AG08396 (cell line): ENCODE measurements at regions not wholly inside any gene's neighbourhood (a gene's known extent, or its start where the extent isn't known, plus 50 kb on each side); places are given as distances from the start of the nearest gene placed in this dataset.
A peak's percentile ranks its signal among the peaks of the same experiment; 100 is the strongest.
"Not testable (repeated sequence)": the region's sequence is repeated elsewhere in the genome, so short reads cannot be mapped to it uniquely, and the experiment has no call there.

Experiments
- DNase-seq: peaks from one replicate; pipeline ENCODE4 v3.0.0; 2012; ENCODE audit warnings: low spot score, mixed read lengths

- DNase-seq: no peak
These were observed 89.5 kb downstream of the RTP5 start for GRCh38 chr2:241958818-241959545.

- no peak for DNase-seq
These were observed 90.3 kb downstream of the RTP5 start for GRCh38 chr2:241959751-241960269.

GRCh38 chr2:241961454-241961853 lies 91.9 kb downstream of the RTP5 start:
- no peak for DNase-seq

GRCh38 chr2:241964133-241964532 lies 94.6 kb downstream of the RTP5 start:
- DNase-seq: no peak

GRCh38 chr2:241965931-241966412 lies 96.4 kb downstream of the RTP5 start:
- peak; percentile 88 for DNase-seq

- no peak for DNase-seq
These were observed 97.3 kb downstream of the RTP5 start for GRCh38 chr2:241966647-241967466.

GRCh38 chr2:241967467-241968144 lies 98.1 kb downstream of the RTP5 start:
- DNase-seq: no peak

GRCh38 chr2:241968417-241968816 lies 98.9 kb downstream of the RTP5 start:
- DNase-seq: no peak

GRCh38 chr2:241969182-241969581 lies 99.7 kb downstream of the RTP5 start:
- not testable (repeated sequence) for DNase-seq

GRCh38 chr2:241970716-241971115 lies 101.2 kb downstream of the RTP5 start:
- no peak for DNase-seq

- no peak for DNase-seq
These were observed 104.6 kb downstream of the RTP5 start for GRCh38 chr2:241974096-241974495.

GRCh38 chr2:241974851-241975592 lies 105.5 kb downstream of the RTP5 start:
- no peak for DNase-seq

- no peak for DNase-seq
These were observed 106.2 kb downstream of the RTP5 start for GRCh38 chr2:241975593-241976284.

- no peak for DNase-seq
These were observed 106.8 kb downstream of the RTP5 start for GRCh38 chr2:241976296-241976695.

- no peak for DNase-seq
These were observed 108.2 kb downstream of the RTP5 start for GRCh38 chr2:241977557-241978300.

GRCh38 chr2:241978670-241979069 lies 109.1 kb downstream of the RTP5 start:
- no peak for DNase-seq

GRCh38 chr2:241980193-241980592 lies 110.7 kb downstream of the RTP5 start:
- DNase-seq: no peak

- no peak for DNase-seq
These were observed 111.7 kb downstream of the RTP5 start for GRCh38 chr2:241981076-241981700.

GRCh38 chr2:241982706-241983570 lies 113.4 kb downstream of the RTP5 start:
- no peak for DNase-seq
